Astrocyte (in vitro differentiated cells and primary cell): ENCODE measurements at regions not wholly inside any gene's neighbourhood (a gene's known extent, or its start where the extent isn't known, plus 50 kb on each side); places are given as distances from the start of the nearest gene placed in this dataset.
A peak's percentile ranks its signal among the peaks of the same experiment; 100 is the strongest.

Experiments used
- DNase-seq: peaks from one replicate; pipeline ENCODE4 v3.0.0-alpha.2; 2010; ENCODE audit warnings: low read depth
- FAIRE-seq: peaks from 2 replicates; lab custom pipeline; 2011; peaks lifted over from hg19 to GRCh38; lab: Jason Lieb, UNC
- H2AFZ ChIP-seq: 2 replicates; pipeline ENCODE4 v1.6.0; 2012; ENCODE audit warnings: low read depth, low read length, inconsistent platforms
- H3K27ac ChIP-seq: 2 replicates; pipeline ENCODE4 v1.5.1; 2011; ENCODE audit warnings: low read depth, low read length, inconsistent platforms
- H3K27me3 ChIP-seq: 2 replicates; pipeline ENCODE4 v1.6.0; 2011; ENCODE audit warnings: low read length, inconsistent platforms; ENCODE audit not compliant: insufficient read depth
- H3K36me3 ChIP-seq: 2 replicates; pipeline ENCODE4 v1.5.1; 2011; ENCODE audit warnings: low read length, inconsistent platforms; ENCODE audit not compliant: insufficient read depth
- H3K4me1 ChIP-seq: 2 replicates; pipeline ENCODE4 v1.5.1; 2011; ENCODE audit warnings: low read length, inconsistent platforms; ENCODE audit not compliant: insufficient read depth
- H3K4me2 ChIP-seq: 2 replicates; pipeline ENCODE4 v1.6.0; 2012; ENCODE audit warnings: low read length, inconsistent platforms
- H3K4me3 ChIP-seq: 2 replicates; pipeline ENCODE4 v1.5.1; 2011; ENCODE audit warnings: low read depth, mild to moderate bottlenecking, low read length, inconsistent platforms; ENCODE audit not compliant: insufficient read depth
- H3K79me2 ChIP-seq: 2 replicates; pipeline ENCODE4 v1.6.0; 2012; ENCODE audit warnings: mild to moderate bottlenecking, low read length, inconsistent platforms; ENCODE audit not compliant: insufficient read depth
- H3K9ac ChIP-seq: 2 replicates; pipeline ENCODE4 v1.6.0; 2012; ENCODE audit warnings: mild to moderate bottlenecking, low read length, inconsistent platforms
- H3K9me3 ChIP-seq: 2 replicates; pipeline ENCODE4 v1.5.1; 2012; ENCODE audit warnings: low read depth, mild to moderate bottlenecking, low read length, inconsistent platforms; ENCODE audit not compliant: insufficient read depth
- H4K20me1 ChIP-seq: 2 replicates; pipeline ENCODE4 v1.6.0; 2012; ENCODE audit warnings: low read length, inconsistent platforms; ENCODE audit not compliant: insufficient read depth
- H3K27ac Mint-ChIP-seq: one replicate; pipeline ENCODE4 v1.8.0; 2021; ENCODE audit warnings: mild to moderate bottlenecking, mixed read lengths; ENCODE audit not compliant: unreplicated experiment
- H3K27me3 Mint-ChIP-seq: one replicate; pipeline ENCODE4 v1.8.0; 2021; ENCODE audit warnings: low read depth, mixed read lengths; ENCODE audit not compliant: unreplicated experiment
- H3K36me3 Mint-ChIP-seq: one replicate; pipeline ENCODE4 v1.8.0; 2021; ENCODE audit warnings: low read depth, mixed read lengths; ENCODE audit not compliant: unreplicated experiment
- H3K4me1 Mint-ChIP-seq: one replicate; pipeline ENCODE4 v1.8.0; 2021; ENCODE audit warnings: low read depth, mixed read lengths; ENCODE audit not compliant: unreplicated experiment
- H3K4me3 Mint-ChIP-seq: one replicate; pipeline ENCODE4 v1.8.0; 2021; ENCODE audit warnings: mild to moderate bottlenecking, moderate library complexity, mixed read lengths; ENCODE audit not compliant: unreplicated experiment
- H3K9me3 Mint-ChIP-seq: one replicate; pipeline ENCODE4 v1.8.0; 2021; ENCODE audit warnings: mild to moderate bottlenecking, mixed read lengths; ENCODE audit not compliant: unreplicated experiment
- CTCF ChIP-seq: IDR thresholded peaks from 2 replicates; pipeline ENCODE4 v1.5.1; 2011; ENCODE audit warnings: low read depth, mild to moderate bottlenecking, inconsistent platforms, low read length, moderate library complexity; ENCODE audit not compliant: insufficient read depth
- EZH2 ChIP-seq: IDR thresholded peaks from 2 replicates; pipeline ENCODE4 v1.6.1; 2012; ENCODE audit warnings: mild to moderate bottlenecking, low read length, inconsistent platforms; ENCODE audit not compliant: insufficient read depth

GRCh38 chr10:107427016-107427415 lies 262.5 kb upstream of the SORCS1 start:
- H3K4me2 ChIP-seq = no peak overlapping the region
- no peaks in the 10 kb centered on the region for H3K27me3 ChIP-seq
- H3K9ac ChIP-seq = no peak overlapping the region
- TF ChIP-seq EZH2 (no peak), CTCF (no peak)
- no peak overlapping the region for H3K4me3 ChIP-seq
- FAIRE-seq = no peak
- peaks cover 6% of the 10 kb centered on the region for H3K27me3 Mint-ChIP-seq
- H3K9me3 Mint-ChIP-seq = no peaks in the 10 kb centered on the region
- H3K79me2 ChIP-seq = no peaks in the 10 kb centered on the region
- H2AFZ ChIP-seq = no peak overlapping the region
- no peak overlapping the region for H3K27ac ChIP-seq
- H3K4me1 Mint-ChIP-seq = no peaks in the 10 kb centered on the region
- H3K4me3 Mint-ChIP-seq = no peak overlapping the region
- no peaks in the 10 kb centered on the region for H3K36me3 Mint-ChIP-seq
- H3K36me3 ChIP-seq = no peaks in the 10 kb centered on the region
- no peaks in the 10 kb centered on the region for H3K4me1 ChIP-seq
- H4K20me1 ChIP-seq = no peaks in the 10 kb centered on the region
- no peak for DNase-seq
- H3K9me3 ChIP-seq = no peaks in the 10 kb centered on the region
- no peak overlapping the region for H3K27ac Mint-ChIP-seq

- DNase-seq = no peak
- H3K4me3 Mint-ChIP-seq = no peak overlapping the region
- Histone ChIP-seq H4K20me1 (no peaks in the 10 kb centered on the region), H3K27me3 (no peaks in the 10 kb centered on the region), H2AFZ (no peak overlapping the region), H3K27ac (no peak overlapping the region), H3K9me3 (no peaks in the 10 kb centered on the region), H3K9ac (no peak overlapping the region), H3K4me3 (no peak overlapping the region), H3K79me2 (no peaks in the 10 kb centered on the region), H3K4me2 (peak overlapping the region; percentile 31), H3K4me1 (no peaks in the 10 kb centered on the region), H3K36me3 (no peaks in the 10 kb centered on the region)
- H3K9me3 Mint-ChIP-seq = no peaks in the 10 kb centered on the region
- no peak for FAIRE-seq
- H3K27me3 Mint-ChIP-seq = peaks cover 6% of the 10 kb centered on the region
- no peak overlapping the region for H3K27ac Mint-ChIP-seq
- TF ChIP-seq EZH2 = no peak
- TF ChIP-seq CTCF = no peak
- H3K4me1 Mint-ChIP-seq = peaks cover 1% of the 10 kb centered on the region
- no peaks in the 10 kb centered on the region for H3K36me3 Mint-ChIP-seq
Measured at GRCh38 chr10:107425931-107426553, 261.5 kb upstream of the SORCS1 start.

- H3K4me3 Mint-ChIP-seq = no peak overlapping the region
- H3K9me3 Mint-ChIP-seq = no peaks in the 10 kb centered on the region
- Histone ChIP-seq H3K4me1 (no peaks in the 10 kb centered on the region), H3K79me2 (no peaks in the 10 kb centered on the region), H4K20me1 (no peaks in the 10 kb centered on the region), H3K4me2 (no peak overlapping the region), H3K27me3 (no peaks in the 10 kb centered on the region), H3K9ac (no peak overlapping the region), H3K9me3 (no peaks in the 10 kb centered on the region), H2AFZ (no peak overlapping the region), H3K36me3 (no peaks in the 10 kb centered on the region), H3K4me3 (no peak overlapping the region), H3K27ac (no peak overlapping the region)
- no peak overlapping the region for H3K27ac Mint-ChIP-seq
- TF ChIP-seq EZH2 = no peak
- TF ChIP-seq CTCF = no peak
- no peaks in the 10 kb centered on the region for H3K36me3 Mint-ChIP-seq
- H3K27me3 Mint-ChIP-seq = peaks cover 6% of the 10 kb centered on the region
- H3K4me1 Mint-ChIP-seq = peaks cover 1% of the 10 kb centered on the region
- FAIRE-seq = no peak
- DNase-seq = no peak
Measured at GRCh38 chr10:107424628-107425027, 260.1 kb upstream of the SORCS1 start.
